ENCODE measurements at regions not wholly inside any gene's neighbourhood (a gene's known extent, or its start where the extent isn't known, plus 50 kb on each side); places are given as distances from the start of the nearest gene placed in this dataset.

DNA sequence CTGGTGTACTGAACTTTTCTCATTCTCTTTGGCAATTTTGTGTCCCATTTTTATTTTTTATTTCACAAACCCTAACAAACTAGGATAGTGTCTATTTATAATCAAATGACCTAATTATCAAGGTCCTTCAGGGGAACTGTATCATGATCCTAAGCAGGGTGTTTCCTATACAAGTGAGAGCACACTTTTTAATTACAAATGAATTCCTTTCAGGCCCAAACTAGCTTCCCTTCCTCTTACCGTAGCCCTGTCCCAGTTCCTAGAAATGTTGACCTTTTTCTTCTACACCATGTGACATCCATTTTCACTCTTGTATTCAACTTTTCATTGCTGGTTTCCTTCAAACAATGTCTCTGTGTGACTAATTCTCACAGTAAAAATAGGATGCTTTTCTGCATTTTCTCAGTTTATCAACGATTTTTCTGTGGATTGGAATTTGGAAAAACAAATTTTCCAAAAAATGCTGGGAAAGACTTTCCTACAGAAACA, 411.4 kb downstream of the CCDC91 start:
- TF ChIP-seq GATA1 (IDR thresholded peaks at IDR 0.05; ENCODE audit: low read depth, low read length) (no peak), POLR2A (IDR thresholded peaks at IDR 0.05; ENCODE audit: low read length) (no peak)

DNA sequence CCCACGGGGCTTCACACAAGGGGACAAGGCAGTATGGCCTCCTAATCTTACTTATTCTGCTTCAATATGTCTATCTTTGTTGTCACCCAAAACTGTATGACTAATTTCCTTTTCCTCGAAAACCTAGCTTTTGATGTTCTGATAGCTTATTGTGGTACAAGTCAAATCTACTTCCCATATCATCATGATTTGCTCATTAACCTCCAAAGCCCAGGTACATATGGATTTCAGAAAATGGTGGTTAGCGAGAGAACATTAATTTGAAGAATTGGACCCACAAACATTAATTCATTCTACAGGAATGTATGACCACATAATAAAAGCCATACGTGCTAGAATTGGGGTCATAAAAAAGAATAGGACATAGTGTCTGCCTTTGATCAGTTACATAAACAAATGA, 412.5 kb downstream of the CCDC91 start:
- TF ChIP-seq POLR2A (IDR thresholded peaks at IDR 0.05; ENCODE audit: low read length) (no peak), GATA1 (IDR thresholded peaks at IDR 0.05; ENCODE audit: low read depth, low read length) (no peak)
- no peak for DNase-seq

More for the DNA sequence above, 411.4 kb downstream of the CCDC91 start:
- no peak for DNase-seq

DNA sequence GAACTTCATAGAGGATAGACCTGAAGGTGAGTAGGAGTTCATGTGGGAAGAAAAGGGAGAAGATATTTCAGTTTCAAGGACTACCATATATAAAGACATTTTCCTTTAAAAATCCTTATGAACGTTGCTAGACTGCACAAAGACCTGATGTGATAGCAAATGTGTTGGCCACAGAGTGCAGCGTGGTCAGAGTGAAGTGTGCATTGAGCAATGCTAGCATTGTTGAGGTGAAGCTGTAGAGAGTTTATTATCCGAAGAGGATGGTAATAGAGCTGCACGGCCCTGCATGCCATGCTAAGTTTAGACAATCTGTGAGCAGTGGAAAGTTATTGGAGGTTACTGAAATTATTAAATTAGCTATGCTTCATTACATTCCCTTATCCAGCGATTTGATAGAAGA, 413.0 kb downstream of the CCDC91 start:
- DNase-seq, result no peak

DNA sequence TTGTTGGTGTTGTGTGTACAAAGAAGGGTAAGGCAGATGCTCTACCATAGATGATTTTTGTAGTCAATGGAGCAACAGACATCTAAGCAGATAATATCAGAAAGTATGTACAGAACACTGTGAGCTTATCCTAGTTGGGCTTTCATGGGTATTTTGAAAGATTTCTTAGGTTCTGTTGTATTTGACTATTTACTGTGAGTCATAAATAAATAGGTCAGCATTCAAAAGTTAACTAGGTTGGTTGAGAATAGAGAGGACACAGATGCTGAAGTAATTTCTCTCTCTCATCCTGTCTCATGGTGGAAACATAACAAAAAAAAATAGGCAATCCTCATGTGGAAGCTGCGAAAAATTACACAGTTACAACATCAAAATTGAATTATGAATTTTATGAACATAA, 413.5 kb downstream of the CCDC91 start:
- TF ChIP-seq POLR2A (IDR thresholded peaks at IDR 0.05; ENCODE audit: low read length), result no peak
- DNase-seq, result no peak

More for the DNA sequence above, 413.0 kb downstream of the CCDC91 start:
- TF ChIP-seq POLR2A (IDR thresholded peaks at IDR 0.05; ENCODE audit: low read length), result no peak
- TF ChIP-seq GATA1 (IDR thresholded peaks at IDR 0.05; ENCODE audit: low read depth, low read length), result no peak

DNA sequence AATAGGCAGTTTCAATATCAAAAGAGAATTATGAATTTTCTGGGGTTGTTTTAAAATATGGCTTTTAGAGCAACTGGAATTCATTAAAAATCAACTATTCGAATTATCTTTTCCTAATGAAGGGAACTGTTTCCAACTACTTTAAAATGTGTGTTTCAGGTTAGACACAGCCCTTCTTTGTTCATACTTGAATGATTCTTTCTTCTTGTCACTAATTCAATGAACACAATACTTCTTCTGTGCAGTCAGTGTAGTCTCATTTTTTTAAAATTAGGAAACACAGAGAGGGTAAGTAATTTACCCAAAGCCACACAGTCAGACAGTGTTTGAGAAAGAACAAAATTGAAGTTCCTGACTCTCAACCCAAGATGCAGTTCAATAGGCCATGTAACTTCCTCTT, 414.0 kb downstream of the CCDC91 start:
- no peak for DNase-seq
- TF ChIP-seq GATA1 (IDR thresholded peaks at IDR 0.05; ENCODE audit: low read depth, low read length), result no peak
- no peak for TF ChIP-seq POLR2A (IDR thresholded peaks at IDR 0.05; ENCODE audit: low read length)

DNA sequence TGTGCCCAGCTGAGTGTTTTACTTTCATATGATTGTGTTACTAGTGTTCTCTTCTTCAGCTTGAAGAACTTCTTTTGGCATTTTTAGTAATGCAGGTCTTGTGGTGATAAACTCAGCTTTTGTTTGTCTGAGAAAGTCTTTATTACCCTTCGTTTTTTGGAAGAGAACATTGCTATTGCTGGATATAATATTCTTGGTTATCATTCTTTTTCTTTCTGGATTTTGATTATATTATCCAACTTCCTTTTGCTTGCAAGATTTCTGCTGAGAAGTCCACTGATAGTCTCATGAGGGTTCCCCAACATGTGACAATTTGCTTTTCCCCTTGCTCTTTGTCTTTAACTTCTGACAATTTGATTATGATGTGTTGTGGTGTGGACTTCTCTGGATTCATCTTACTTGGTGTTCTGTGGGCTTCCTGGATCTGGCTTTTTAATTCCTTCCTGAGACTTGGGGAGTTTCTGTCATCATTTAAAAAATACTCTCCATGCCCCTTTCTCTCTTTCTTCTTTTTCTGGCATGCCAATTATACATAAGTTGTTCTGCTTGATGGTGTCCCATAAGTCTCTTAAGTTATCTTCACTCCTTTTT, 416.8 kb downstream of the CCDC91 start:
- TF ChIP-seq GATA1 (IDR thresholded peaks at IDR 0.05; ENCODE audit: low read depth, low read length), result no peak
- no peak for TF ChIP-seq POLR2A (IDR thresholded peaks at IDR 0.05; ENCODE audit: low read length)
- no peak for DNase-seq

DNA sequence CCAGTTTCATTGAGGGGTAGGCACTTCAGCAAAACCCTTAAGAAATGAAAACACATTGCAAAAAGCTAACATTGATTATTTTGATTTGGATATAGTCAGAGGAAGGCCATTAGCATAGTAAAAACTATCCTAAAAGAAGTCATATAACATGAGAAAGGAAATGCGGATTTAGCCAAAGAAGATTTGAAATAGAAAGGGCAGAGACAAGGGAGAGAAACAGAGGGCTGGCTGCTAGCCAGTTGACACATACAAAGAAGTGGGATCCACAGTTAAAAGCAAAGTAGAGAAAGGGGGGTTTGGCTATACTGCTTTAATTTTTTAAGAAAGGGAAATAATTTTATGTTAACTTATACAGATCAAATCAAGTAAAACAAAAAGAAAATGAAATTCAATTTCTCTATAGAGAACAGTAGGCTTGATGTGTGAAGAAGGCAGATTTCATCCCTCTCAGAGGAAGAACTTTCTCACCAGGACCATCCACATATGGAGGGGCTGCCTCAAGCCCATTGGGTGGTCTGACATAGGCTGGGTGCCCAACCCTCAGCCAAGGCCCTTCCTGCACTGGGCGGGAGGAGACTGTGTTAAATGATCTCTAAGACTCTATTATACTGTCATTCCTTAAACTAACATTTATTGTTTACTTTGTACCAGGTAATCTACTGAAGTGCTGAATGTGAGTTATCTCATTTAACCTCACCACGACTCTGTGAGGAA, 420.3 kb downstream of the CCDC91 start:
- TF ChIP-seq GATA1 (IDR thresholded peaks at IDR 0.05; ENCODE audit: low read depth, low read length) (no peak), POLR2A (IDR thresholded peaks at IDR 0.05; ENCODE audit: low read length) (no peak)
- DNase-seq, result no peak

DNA sequence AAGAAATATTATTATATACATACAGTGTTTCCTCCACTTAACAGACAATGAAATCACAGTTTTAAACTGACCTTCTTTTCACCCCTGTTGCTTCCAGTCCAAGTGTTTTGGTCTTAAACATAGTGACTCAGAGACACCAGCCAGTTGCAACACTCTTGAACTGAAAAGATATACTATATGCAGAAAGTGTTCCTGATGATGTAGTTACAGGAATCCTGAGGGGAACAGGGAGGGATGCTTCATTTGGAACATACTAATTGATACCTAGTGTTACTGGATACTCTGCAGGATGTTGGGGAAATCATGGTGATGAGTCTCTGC, 420.8 kb downstream of the CCDC91 start:
- TF ChIP-seq POLR2A (IDR thresholded peaks at IDR 0.05; ENCODE audit: low read length), result no peak
- no peak for TF ChIP-seq GATA1 (IDR thresholded peaks at IDR 0.05; ENCODE audit: low read depth, low read length)
- DNase-seq, result no peak

DNA sequence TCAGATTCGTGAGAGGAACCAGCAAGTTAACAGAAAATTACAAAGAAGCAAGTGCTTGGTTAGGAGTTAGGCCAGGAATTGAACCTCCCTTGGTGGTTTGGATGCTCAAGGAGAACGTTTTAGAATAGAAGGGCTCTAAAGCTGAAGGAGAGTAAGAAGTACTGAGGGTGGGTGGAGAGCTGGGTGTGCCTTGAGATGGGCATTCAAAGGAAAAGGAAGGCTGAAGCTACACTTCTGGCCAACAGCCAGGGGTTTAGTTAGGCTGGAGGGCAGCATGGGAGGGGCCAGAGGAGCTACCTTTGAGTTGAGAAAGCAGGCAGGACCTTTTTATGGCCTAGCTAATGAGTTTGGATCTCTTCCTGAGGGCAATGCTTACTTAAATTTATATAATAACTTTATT, 421.2 kb downstream of the CCDC91 start:
- TF ChIP-seq GATA1 (IDR thresholded peaks at IDR 0.05; ENCODE audit: low read depth, low read length) (no peak), POLR2A (IDR thresholded peaks at IDR 0.05; ENCODE audit: low read length) (no peak)
- DNase-seq, result no peak

DNA sequence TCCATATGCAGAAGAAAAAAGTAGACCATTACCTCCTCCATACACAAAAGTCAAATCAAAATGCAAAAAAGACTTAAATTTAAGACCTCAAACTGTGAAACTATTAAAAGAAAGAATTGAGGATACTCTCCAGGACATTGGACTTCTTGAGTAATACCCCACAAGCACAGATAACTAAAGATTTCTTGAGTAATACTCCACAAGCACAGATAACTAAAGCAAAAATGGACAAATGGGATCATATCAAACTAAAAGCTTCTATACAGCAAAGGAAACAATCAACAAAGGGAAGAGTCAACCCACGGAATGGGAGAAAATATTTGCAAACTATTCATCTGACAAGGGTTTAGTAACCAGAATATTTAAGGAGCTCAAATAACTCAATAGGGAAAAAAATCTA, 427.9 kb downstream of the CCDC91 start:
- DNase-seq, result no peak
- TF ChIP-seq POLR2A (IDR thresholded peaks at IDR 0.05; ENCODE audit: low read length) (no peak), GATA1 (IDR thresholded peaks at IDR 0.05; ENCODE audit: low read depth, low read length) (no peak)

DNA sequence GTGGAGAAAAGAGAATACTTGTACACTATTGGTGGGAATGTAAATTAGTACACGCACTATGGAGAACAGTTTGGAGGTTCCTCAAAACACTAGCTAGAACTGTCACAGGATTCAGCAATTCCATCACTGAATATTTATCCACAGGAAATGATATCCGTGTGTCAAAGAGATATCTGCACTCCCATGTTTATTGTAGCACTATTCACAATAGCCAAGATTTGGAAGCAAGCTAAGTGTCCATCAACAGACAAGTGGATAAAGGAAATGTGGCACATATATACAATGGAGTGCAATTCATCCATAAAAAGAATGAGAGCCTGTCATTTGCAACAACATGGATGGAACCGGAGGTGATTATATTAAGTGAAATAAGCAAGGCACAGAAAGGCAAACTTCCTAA, 428.5 kb downstream of the CCDC91 start:
- no peak for DNase-seq
- TF ChIP-seq GATA1 (IDR thresholded peaks at IDR 0.05; ENCODE audit: low read depth, low read length) (no peak), POLR2A (IDR thresholded peaks at IDR 0.05; ENCODE audit: low read length) (no peak)

DNA sequence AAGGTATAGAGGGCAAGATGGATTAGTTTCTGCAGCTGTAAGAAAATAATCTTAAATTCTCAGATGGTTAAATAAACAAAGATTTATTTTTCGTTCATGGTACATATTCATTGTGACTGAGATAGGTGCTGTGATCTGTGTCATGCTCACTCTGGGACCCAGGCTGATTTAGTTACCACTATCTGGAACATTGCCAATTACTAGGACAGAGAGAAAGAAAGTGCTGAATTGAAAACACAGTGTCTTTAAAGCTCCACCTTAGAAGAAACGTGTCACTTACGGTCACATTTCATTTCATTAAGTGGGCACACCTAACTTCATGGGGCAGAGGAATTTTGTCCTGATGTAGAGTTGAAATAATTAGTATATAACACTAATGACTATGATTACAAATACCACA, 430.0 kb downstream of the CCDC91 start:
- no peak for TF ChIP-seq POLR2A (IDR thresholded peaks at IDR 0.05; ENCODE audit: low read length)
- TF ChIP-seq GATA1 (IDR thresholded peaks at IDR 0.05; ENCODE audit: low read depth, low read length), result no peak

DNA sequence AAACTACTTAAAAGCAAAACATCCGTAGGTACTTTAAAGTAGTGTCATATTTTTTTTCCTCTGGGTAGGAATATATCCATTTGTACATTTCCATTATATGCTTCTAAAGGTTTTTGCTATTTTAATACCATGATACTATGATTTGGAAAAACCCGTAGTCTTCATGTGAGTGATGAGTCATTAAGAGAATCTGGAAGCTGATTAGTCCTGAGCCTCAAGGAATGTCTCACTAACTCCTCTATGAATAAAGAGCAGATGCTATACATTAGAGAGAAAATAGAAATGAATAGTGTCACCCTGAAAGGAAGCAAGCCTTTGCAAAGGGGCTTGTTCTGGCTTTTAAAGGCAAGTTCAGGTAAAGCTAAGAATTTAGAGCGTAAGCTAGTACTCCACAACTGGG, 432.1 kb downstream of the CCDC91 start:
- DNase-seq, result no peak
- no peak for TF ChIP-seq POLR2A (IDR thresholded peaks at IDR 0.05; ENCODE audit: low read length)

More for the DNA sequence above, 430.0 kb downstream of the CCDC91 start:
- no peak for DNase-seq

DNA sequence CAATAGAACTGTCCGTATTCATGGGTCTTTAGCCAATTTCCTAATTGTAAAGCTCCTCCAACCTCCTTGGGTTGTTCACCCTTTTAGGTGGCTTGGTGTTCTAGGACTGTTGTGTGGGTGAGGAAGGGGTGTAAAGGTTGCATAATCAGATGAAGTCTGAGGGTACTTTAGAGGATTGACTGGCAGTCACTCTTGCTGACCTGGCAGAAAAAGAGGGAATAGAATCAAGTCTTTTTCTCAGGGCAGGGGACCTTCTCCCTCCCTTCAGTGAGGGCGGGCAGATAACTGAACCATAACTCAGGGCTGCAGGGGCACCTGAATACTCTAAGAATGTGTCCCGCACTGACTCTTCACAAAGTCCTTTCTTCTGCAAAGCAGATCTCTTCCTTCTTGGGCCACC, 436.2 kb downstream of the CCDC91 start:
- TF ChIP-seq POLR2A (IDR thresholded peaks at IDR 0.05; ENCODE audit: low read length) (no peak), GATA1 (IDR thresholded peaks at IDR 0.05; ENCODE audit: low read depth, low read length) (no peak)
- no peak for DNase-seq

DNA sequence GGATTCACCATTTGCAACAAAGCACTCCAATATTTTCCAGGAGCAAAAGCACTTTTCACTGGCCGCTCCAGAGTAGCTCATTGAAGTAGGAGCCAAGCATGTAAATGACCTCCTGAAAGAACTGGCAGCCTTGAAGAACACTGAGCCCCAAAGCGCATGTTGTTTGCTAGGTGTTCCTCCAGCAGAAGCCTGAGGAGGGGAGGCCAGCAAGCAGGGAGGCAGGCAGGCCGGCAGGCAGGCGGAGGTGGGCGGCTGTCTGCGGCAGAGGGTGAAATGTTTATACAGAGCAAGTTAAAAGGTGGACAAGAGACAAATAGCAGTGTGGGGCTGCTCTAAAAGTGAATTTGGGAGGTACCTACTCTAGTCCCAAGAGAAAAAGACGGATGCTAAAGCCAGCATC, 439.4 kb downstream of the CCDC91 start:
- no peak for DNase-seq
- TF ChIP-seq POLR2A (IDR thresholded peaks at IDR 0.05; ENCODE audit: low read length) (no peak), GATA1 (IDR thresholded peaks at IDR 0.05; ENCODE audit: low read depth, low read length) (no peak)

All from erythroblast (primary cell).